ENCODE measurements at regions not wholly inside any gene's neighbourhood (a gene's known extent, or its start where the extent isn't known, plus 50 kb on each side); places are given as distances from the start of the nearest gene placed in this dataset.

DNA sequence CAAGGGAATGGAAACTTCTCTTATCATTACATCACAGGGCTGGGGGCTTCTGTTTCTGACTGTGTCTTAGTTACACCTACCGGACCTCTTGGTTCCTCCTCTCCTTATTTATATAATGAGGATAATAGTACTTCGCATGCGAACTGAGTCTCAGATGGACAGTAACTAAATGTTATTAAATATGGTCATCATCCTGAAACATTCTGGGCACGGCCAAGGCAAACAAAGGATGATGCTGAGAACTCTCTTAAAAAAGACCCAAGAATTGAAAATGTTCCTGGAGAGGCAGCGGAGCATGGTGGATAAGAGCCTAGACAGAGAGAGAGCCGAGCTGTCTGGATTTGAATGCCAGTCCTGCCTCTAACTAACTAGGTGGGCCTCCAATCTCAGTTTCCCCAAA, 119.8 kb upstream of the SASH1 start:
- DNase-seq: no peak

DNA sequence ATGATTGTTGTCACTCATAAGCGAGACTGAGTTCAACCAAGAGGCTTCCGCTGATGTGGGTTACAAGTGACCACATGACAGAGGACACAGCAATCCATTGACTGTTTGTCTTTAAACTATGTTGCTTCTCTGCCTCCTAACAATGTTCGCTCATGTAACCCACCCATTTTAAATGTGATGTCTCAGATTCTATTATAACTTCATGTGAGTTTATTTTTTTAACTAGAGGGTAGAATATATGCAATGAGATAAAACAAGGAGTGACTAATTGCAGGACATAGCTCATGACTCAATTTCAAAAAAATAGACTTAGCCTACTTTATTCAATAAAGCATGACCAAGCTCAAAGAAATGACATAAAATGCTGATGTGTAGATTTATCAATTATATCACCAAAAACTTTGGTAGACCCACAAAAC, 119.2 kb upstream of the SASH1 start:
- DNase-seq: no peak

DNA sequence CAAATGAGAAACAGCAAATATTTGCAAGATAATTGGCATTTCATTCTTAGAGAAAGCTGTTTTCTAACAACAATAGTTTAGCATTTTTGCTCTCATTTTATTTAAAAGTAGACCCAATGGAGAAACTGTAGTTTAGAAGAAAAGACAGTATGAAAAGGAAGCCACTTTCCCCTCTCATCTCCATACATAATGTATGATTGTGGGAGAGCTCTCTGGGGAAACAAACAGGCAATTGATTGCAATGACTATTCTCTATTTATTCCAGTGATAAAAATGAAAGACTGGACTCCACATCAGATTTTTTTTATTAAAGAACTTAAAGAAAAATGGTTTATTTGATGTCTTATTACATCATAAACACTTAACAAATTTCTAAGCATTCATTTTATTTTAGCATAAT, 116.8 kb upstream of the SASH1 start:
- no peak for DNase-seq

DNA sequence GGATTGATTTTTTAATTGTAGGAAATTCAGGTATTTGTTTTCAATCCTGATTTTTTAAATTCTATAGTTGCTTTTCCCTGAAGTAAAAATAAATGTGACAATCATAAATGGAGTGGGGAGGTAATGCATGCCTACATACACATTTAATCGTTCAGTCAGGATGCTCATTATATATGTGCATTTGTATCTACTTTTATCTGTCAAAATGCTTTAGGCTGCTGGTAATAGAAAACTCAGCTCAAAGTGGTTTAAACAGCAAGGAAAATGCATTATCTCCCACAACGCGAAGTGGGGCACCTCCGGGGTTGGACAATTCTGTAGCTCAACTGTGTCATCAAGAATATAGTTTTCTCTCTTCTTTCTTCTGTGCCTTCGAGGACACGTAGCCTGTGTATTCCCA, 116.4 kb upstream of the SASH1 start:
- no peak for DNase-seq

DNA sequence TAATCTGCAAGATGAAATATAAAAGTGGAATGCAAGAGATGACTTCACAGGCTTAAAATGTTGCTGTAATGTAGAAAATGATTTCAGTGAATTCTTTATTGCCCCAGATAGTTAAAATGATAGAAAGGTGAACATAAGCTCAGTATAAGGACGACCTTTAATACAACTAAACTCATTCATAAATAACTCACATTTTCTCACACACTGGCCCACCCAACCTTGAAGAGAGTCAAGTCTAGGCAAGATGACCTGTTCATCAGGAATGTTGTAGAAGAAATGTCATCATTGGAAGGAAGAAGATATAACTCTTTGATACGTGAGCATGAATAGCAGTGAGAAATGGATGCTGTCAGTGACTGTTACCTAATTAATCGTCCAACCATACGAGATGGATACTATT, 111.1 kb upstream of the SASH1 start:
- no peak for DNase-seq

DNA sequence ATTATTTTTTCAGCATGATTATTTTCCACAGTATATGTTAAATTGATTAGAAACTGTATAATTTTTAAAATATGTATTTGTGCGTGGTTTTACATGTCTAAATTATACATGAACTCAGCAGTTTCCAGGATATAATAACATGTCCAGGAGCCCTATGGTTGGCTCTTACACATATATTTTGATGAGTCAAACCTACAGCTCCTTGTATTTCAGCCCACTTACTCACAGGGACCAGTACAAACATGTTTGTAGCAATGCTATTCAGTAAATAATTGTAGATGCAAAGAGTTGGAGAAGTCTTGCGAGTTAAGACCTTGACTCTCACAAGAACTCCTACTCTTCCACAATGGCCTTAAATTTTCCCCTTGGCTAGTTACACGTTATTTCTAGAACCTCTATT, 107.2 kb upstream of the SASH1 start:
- no peak for DNase-seq

DNA sequence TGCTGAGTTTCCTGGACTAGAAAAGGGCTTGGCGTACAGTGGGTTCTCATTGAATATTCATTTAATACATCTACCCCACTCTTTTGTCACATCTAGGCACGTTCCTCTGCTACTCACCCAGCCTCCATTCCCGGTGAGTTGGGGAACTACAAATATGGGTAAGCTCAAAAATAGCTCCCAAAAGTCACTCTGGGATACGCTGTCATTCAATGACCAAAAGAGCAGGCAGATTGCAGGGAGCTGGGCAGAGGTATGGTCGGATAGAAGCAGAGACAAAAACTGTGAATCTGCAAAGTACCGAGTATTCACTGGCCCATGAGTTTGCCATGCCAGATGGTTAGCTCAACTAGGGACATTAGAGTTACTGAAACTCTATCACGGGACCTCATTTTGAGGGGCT, 103.9 kb upstream of the SASH1 start:
- DNase-seq: no peak

DNA sequence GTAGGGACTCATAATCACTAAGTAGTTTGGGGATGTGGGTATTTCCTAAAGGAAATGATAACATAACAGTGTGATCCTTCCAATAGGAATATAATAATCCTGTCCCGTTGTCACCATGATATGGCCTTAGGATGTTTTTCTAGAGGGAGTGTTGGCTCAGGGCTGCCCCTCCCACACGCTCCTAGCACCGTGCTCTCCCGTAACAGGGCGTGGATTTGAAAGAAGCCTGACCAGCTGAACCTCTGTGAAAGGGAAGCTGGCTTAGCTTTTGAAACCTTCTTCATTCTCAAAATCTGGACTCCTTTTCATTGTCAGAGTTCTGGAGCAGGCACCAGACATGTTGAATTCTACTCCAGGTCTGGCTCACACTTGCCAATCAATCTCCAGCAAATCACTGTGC, 103.4 kb upstream of the SASH1 start:
- no peak for DNase-seq

DNA sequence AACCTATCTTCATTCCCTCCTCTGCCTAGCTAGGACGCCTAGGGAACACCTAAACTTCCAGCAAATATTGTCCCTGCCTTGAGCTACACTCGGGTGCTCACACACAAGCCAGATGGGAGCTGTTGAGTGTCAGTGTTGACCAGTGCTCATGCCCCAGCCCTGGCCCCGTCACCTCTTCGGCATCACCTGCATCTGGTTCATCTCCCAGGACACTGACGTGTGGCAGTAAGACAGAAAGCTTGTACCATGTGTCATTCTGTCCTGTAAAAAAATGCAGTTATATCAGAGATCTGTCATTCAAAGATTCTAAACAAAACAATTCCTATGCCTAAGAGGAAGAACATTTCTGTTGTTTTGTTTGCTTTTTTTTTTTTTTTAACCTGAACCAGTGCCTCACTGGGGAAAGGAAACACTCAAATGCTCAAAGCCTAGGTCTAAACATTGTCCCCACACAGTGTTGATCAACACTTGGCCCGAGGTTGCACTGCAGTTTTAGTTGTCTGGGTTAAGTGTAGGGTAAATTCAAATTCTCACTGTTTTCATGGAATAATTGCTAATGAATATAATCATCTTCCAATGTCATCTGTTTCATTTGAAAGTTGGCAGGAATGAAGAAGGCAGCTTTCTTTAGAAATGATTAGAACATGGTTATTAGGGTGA, 102.7 kb upstream of the SASH1 start:
- DNase-seq: no peak

DNA sequence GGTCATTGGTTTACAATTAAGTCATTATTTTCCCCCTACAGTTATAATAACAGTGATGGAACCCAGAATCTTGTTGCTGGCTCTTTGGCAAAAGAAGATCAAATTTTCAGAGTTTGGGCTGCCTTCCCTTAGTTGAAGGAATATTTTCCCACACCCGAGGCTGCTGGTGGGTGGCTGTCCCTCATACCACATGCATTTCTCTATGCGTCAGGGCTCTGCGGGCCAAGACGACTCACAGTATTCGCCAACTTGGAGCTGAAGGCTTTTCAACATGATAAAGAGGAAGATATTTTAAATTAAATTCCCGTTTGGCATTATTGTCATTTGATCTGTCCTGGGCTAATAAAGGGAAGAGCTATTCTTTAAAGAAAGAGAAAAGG, 102.2 kb upstream of the SASH1 start:
- DNase-seq: no peak

DNA sequence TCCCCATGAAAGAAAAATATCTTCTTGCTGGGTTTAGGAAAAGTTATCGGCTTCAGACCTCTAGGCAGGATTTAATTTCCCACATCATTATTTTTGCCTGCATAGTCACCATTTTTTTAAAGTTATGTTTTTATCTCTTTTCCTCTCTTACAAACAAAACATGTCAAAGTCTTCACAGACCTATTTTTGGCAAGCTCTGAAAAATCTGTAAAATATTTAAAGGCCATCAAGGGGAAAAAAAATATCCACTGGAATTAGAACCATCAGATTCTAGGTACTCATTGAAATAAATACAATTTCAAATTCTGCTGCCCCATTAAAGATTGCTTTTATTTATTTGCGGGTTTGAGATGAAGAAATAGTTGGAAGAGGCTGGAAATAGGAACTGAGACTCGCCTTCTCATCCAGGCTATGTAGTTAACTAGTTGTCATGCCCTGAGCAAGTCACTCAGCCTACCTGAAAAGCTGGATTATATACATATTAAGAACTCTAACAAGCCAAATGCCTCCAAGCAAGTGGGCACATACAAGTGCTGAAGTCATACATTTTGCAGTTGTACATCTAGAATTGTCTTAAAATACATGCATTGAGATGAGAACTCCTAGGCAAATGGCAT, 101.7 kb upstream of the SASH1 start:
- no peak for DNase-seq

DNA sequence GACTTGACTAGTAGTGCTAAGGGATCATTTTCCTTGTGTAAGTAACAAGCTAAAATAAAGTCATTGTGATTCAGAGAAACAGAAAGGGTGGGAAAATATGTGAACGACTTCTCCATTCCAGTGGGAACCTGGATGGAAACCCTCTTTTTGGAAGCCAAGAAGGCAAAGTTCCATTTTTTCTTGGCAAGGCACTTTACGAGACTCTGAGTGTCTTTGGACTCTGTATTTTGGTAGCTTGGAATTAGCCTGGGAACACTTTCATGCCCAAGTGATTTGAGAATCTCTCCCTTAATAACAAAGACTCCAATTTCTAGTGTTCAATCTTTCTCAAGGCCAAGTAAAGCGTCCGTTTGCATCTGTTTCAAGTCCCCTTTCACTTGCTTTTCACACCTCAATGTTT, 100.5 kb upstream of the SASH1 start:
- no peak for DNase-seq

DNA sequence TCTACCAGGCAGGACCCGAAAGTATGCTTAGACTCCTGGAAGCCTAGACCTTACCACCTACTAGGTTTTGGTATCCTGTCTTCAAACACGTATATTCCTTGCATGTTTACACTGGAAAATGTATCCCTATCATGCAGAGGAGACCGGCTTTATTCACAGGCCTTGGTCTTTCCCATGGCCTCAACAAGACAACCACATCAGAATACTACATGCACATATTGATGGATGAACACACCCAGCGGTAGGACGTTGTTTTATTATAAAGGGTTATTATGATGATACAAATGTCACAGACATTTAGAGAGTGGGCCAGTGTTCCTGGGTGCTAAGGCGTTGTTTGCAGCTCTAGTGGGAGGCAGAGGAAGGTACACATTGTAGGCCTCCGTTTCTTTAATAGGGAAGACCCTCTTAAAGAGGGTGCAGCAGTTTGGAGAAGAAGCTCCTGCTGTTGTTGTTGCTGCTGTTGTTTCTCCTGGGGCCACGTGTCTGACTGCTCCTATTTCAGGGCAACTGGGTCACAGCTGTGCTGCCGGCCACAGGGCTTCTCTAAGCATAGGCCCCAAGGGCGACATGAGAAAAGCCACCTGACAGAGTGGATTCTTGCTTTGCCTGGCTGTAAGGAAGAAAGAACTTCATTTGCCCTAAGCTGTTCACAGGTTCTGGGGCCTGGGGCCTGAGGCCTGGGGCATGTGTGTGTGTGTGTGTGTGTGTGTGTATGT, 98.3 kb upstream of the SASH1 start:
- no peak for DNase-seq

DNA sequence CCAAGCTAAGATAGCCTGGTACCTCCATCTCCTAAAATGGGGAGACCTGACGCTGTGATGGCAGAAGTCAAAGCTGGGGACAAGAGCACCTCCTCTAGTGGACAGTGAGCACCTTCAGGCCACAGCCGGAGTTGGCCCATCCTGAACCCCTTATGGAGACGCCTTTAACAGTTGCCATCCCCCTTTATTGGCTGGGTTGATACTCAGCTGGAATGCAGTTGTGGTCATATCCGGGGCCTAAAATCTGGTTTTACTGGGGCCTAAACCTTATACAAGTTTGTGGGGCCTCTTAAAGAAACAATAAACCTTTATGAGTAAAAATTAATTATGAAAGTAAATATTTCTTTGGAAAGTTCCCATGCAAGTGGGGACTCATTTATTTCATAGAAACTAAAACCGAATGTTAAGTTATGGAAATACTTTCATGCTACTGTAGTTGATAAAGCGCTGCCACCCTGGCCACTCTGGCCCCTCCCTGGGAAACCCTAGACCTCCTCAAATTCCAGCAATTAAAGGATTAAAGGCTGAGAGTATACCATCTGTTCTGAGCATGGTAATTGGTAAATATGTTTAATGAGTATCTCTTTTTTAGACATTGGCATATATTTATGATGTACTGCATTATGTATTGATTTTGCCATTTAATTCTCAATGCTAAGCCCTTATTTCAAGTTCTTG, 95.1 kb upstream of the SASH1 start:
- DNase-seq: no peak

DNA sequence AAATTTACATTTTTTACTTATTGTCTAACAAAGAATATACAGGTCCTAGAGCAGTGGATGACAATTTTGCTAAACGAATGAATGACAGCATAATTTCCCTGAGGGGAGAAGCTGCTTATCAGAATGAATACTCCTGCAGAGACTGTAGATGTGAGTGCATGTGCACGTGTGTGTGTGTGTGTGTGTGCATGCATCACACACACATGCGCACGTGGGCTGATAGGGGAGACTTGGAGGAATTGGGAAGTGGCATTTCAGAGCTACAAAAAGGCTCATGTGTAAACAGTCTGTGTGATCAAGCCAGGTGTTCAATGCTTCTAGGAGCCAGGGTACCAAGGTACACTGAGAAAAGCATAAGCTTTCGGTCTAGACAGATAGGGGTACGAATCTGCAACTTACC, 93.5 kb upstream of the SASH1 start:
- DNase-seq: no peak

DNA sequence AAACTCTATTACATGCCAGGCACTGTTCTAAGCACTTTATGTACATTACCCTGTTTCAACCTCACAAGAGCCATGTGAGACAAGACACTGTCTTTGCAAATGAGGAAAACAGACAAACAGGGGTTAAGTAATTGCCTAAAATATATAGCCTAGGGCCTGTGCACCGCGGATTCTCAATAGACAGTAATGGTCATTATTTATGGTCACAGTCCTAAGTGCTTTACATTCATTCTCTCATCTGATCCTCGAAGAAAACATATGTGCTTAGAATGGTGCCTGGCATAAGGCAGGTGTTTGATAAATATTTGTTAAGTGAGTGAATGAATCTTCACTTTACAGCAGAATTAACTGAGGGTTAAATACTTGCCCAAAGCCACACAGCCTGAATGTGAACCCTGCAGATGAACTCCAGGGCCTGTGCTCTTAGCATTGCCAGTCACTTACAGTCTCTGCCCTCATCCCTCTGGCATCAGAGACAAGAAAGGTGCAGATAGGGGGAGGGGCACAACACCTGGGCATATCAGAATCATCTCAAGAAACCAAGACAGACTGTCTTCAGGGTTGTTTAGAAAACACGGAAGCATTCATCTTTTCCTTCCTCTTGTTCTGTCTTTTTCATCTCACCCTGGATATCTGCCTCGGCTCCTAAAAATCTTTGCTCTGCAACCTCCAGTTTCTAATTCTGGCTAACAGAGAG, 92.8 kb upstream of the SASH1 start:
- DNase-seq: no peak

DNA sequence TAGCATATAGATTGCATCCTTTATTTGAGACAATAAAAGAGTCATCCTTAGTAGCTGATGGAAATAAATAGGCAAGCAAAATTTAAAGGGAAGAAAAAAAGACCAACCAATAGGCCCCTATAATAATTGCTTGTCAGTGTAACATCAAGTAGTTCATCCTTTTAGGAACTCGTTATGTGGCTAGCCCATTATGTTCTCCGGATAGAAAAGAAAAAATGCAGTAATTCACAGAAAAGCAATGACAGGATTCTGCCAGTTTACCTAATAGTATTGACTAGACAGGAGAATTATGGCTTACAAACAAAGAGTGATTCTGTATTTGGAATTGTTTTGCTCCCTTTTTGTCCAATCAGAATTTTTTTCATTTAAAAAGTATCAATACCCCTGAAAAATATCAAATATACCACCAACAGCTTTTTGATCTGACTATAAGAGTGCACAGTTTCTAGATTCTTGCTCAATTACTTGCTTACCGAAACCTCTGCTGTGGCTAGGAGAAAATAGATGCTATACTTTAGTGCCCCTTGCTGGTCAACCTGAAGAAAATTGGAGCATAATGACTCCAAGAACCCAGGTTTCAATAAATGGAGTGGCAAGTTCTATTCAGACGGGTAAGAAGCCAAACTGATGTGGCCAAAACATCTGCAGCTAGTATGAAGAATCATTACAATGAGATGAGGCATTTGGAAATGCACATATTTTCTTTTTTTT, 91.5 kb upstream of the SASH1 start:
- DNase-seq: no peak

DNA sequence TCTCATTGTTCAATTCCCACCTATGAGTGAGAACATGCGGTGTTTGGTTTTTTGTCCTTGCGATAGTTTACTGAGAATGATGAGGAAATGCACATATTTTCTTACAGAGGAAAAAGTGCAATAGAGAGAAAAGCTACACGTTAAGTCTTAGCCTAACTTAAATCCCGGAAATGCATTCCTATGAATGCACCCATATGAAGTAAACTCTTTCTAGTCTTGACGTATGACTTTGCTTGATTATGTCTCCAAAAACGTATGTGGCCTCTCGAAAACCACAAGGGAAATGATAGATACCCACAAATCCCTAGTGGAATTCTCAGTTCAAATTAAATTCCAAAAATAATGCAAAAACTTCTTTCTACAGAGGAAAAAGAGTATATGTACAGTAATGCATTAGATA, 90.7 kb upstream of the SASH1 start:
- no peak for DNase-seq

DNA sequence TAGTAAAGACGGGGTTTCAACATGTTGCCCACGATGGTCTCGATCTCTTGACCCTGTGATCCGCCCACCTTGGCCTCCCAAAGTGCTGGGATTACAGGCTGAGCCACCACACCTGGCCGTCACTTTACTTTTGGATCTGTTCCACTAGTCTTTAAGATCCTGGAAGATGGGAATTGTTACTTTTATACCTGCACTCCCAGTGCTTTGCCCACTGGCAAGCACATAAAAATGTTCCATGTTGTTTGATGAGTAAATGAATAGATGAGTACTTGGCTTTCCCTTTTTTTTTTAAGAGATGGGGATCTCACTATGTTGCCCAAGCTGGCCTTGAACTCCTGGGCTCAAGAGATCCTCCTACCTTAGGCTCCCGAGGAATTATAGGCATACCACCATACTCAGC, 84.8 kb upstream of the SASH1 start:
- DNase-seq: no peak

DNA sequence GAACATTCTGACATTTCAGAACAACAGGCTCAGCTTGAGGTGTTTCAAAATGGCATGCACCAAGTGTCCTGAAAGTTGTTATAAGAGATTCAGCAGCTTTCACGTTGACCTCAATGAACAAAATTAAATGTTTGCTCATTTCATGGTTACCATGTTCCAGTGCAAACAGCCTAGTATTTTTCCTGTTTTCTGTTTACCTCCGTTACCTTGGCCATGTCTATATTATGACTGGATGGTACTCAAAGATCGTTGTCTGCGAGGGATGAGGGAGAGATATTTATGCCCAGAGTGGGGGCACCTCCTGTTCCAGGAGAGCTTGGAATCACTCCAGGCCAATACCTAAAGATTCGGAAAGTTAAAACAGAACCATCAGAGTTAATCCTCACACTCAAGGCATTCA, 83.8 kb upstream of the SASH1 start:
- DNase-seq: no peak

DNA sequence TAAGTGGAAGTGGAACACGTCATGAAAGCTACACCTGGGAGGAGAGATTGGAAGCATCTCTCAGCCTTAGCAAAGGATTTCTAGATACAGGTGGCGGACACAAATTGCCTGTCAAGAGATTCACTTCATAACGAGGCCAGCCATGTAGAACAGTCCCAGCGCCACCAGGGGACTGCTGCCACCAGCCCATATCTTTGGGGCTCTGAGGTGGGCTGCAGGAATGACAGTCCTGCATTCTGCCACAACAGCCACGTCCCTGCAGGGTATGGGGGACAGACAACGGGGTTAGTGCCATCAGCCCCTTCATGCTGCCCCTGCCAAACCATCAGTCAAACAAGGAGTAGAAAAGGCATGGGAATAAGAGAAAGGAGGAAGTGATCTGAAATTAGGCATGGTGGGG, 81.2 kb upstream of the SASH1 start:
- no peak for DNase-seq

DNA sequence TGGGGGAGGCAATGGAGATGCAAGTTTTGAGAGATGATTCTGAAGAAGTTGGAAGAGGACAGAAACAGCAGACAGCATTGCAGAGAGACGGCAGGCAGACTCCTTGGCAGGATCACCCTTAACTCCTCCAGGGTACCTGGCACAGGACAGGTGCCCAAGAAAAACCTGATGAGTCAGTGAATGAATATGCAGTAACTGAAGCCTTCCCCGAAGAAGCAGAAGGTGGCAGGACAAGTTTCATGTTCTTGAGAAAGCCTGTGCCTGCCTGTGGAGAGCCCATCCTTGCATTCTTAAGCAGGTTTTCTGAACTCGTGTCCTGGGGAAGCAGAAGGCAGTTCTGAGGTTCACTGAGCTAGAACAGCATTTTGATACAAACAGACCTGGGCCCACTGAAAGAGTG, 79.6 kb upstream of the SASH1 start:
- no peak for DNase-seq

DNA sequence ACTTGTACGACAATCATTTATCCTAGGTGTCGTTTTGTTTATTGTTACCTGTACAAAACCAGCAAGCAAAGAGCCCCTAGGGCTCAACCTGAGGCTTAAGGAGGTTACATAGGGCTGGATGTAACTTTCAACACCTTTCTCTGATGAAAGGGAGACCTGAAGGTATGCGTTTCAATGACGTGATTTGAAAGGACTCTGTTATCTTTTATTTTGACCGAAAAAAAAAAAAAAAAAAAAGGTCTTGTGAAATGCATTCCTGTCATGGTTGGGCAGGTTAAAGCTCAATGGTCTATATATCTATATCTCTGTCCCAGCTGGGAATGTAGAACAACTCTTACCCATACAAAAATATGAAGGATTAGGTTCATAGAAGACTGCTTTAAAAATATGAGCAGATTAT, 78.7 kb upstream of the SASH1 start:
- no peak for DNase-seq
